ENCODE measurements at regions not wholly inside any gene's neighbourhood (a gene's known extent, or its start where the extent isn't known, plus 50 kb on each side); places are given as distances from the start of the nearest gene placed in this dataset.

- TF ChIP-seq CTCF (conservative IDR thresholded peaks at IDR 0.05; ENCODE audit: low read depth, low read length): no peak
- no peak for TF ChIP-seq MAFK (IDR thresholded peaks at IDR 0.05; ENCODE audit: low read depth, low read length)
- no peak for TF ChIP-seq NFE2L2 (IDR thresholded peaks at IDR 0.05; ENCODE audit: low read depth, low read length)
- no peak for TF ChIP-seq POLR2A (IDR thresholded peaks at IDR 0.05; ENCODE audit: low read depth, low read length)
- no peak for TF ChIP-seq CEBPB (IDR thresholded peaks at IDR 0.05; ENCODE audit: low read depth, low read length)
Measured at GRCh38 chr5:155767470-155767869, 559.5 kb upstream of the SGCD start.
